Skeletal muscle cell (primary cell): ENCODE measurements at regions not wholly inside any gene's neighbourhood (a gene's known extent, or its start where the extent isn't known, plus 50 kb on each side); places are given as distances from the start of the nearest gene placed in this dataset.
"Not testable (repeated sequence)": the region's sequence is repeated elsewhere in the genome, so short reads cannot be mapped to it uniquely, and the experiment has no call there.

Source experiments
- DNase-seq: peaks from one replicate; pipeline ENCODE4 v3.0.0-alpha.2; 2010; ENCODE audit warnings: low read depth
- H3K4me3 ChIP-seq: 2 replicates; pipeline ENCODE4 v1.5.1; 2011; ENCODE audit warnings: low read depth, mild to moderate bottlenecking, control low read depth, low read length, moderate library complexity

- DNase-seq = not testable (repeated sequence)
These were observed 333.0 kb downstream of the OR4F29 start for GRCh38 chr1:118440-118839.

GRCh38 chr1:115534-115933, 335.9 kb downstream of the OR4F29 start:
- DNase-seq, H3K4me3 ChIP-seq: not testable (repeated sequence)

More at GRCh38 chr1:118440-118839, 333.0 kb downstream of the OR4F29 start:
- not testable (repeated sequence) for H3K4me3 ChIP-seq

DNA sequence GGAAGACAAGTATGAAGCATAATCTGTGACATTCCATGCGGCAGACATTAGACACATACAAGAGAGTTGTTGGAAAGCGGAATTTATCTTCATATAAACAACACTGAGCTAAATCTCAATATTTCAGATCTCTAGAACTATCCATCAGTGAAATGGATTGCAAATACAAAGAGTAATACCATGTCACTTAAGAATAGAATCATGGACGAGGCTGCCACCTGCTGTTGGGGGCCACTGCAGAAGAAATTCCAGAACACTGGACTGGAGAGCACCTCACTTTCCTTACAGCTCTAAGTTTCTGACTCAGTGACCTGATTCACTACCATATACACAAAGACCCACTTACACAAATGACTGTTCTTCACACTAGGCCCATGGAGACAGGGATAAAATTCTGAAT, 346.7 kb downstream of the OR4F29 start:
- DNase-seq, H3K4me3 ChIP-seq: not testable (repeated sequence)

DNA sequence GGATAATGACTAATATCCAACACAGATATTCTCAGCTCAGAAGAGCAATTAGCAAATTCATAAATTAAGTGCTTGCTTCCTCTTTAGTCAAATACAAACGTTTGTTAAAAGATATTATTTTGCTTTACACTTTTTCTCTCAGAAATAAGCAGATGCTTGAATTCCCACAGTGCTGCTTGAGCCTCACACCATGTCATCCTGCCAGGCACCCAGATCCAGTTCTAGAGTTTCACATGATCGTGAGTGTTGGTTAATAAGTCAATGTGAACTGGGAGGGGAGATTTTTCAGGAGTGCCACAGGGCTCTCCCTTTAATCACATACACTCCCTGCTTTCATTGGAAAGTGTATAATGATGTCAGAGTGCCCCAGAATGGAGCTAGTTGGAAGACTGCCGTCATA, 352.0 kb downstream of the OR4F29 start:
- not testable (repeated sequence) for DNase-seq, H3K4me3 ChIP-seq

GRCh38 chr1:98811-99210, 352.7 kb downstream of the OR4F29 start:
- DNase-seq = not testable (repeated sequence)

GRCh38 chr1:91279-91678, 360.2 kb downstream of the OR4F29 start:
- H3K4me3 ChIP-seq, DNase-seq: not testable (repeated sequence)

More at GRCh38 chr1:98811-99210, 352.7 kb downstream of the OR4F29 start:
- H3K4me3 ChIP-seq = not testable (repeated sequence)

GRCh38 chr1:88110-88509, 363.4 kb downstream of the OR4F29 start:
- not testable (repeated sequence) for DNase-seq, H3K4me3 ChIP-seq

GRCh38 chr1:79152-79551, 372.3 kb downstream of the OR4F29 start:
- not testable (repeated sequence) for DNase-seq, H3K4me3 ChIP-seq

DNA sequence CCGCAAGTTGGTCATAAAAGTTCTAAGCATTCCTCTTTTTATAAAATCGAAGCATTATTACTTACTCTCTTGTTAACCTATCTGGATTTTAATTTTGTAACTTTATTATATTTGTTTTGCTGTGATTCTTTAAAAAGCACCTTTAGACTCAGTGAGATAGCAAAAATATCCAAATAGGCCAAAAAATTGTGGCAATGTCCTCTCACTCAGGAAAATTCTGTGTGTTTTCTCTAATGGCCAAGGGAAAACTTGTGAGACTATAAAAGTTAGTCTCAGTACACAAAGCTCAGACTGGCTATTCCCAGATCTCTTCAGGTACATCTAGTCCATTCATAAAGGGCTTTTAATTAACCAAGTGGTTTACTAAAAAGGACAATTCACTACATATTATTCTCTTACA, 386.4 kb downstream of the OR4F29 start, which contains the start of gene OR4F5:
Gene OR4F5 (plus strand): TSS at position 301 of the 400 bp plus-strand sequence.
- not testable (repeated sequence) for DNase-seq, H3K4me3 ChIP-seq

DNA sequence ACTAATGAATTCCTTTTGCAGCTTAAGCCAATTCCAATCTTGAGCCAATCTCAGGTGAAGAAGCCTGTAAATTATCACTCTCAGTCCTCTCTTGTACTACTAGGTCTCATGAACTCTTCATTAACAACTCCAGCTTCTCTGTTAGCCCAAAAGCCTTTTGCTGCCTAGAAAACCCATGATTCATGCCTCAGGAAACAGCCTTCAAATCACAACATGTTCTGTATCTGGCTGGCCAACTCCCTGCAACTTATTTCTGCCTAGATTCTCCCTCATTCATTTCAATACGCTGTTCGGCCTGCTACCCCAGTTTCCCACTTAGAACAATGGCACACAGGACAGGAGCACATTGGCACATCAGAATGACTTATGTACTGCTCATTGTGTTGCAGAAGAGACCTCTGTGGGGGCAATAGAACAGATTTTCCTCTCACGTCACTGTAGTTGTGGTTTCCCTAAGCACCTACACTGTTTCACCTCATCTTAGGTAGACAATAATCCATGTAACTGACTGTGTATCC, 395.4 kb downstream of the OR4F29 start:
- DNase-seq, H3K4me3 ChIP-seq: not testable (repeated sequence)

DNA sequence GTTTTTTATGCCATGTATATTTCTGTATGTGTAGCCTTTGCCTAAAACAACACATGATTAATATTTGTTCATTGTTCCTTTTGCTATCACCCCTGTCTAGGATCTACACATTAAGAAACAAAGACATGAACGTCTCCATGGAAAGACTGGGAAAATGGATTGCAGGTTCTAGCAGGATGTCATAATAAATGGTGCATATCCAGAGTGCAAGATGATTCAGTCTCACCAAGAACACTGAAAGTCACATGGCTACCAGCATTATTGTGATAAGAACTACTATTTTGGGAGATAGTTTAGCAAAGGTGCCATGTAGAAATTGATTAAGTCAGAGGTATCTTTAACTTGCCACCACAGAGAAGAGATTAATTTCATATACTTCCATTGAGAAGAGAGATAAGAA, 398.3 kb downstream of the OR4F29 start:
- not testable (repeated sequence) for H3K4me3 ChIP-seq

GRCh38 chr1:41965-42466, 409.5 kb downstream of the OR4F29 start:
- H3K4me3 ChIP-seq = not testable (repeated sequence)

More for the DNA sequence above, 398.3 kb downstream of the OR4F29 start:
- not testable (repeated sequence) for DNase-seq

GRCh38 chr1:41197-41596, 410.3 kb downstream of the OR4F29 start:
- DNase-seq, H3K4me3 ChIP-seq: not testable (repeated sequence)

More at GRCh38 chr1:41965-42466, 409.5 kb downstream of the OR4F29 start:
- DNase-seq = not testable (repeated sequence)

- not testable (repeated sequence) for H3K4me3 ChIP-seq, DNase-seq
These were observed 422.3 kb downstream of the OR4F29 start for GRCh38 chr1:29183-29582.

DNA sequence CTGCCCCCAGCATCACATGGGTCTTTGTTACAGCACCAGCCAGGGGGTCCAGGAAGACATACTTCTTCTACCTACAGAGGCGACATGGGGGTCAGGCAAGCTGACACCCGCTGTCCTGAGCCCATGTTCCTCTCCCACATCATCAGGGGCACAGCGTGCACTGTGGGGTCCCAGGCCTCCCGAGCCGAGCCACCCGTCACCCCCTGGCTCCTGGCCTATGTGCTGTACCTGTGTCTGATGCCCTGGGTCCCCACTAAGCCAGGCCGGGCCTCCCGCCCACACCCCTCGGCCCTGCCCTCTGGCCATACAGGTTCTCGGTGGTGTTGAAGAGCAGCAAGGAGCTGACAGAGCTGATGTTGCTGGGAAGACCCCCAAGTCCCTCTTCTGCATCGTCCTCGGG, 434.2 kb downstream of the OR4F29 start:
- not testable (repeated sequence) for DNase-seq

GRCh38 chr1:16025-16424, 435.5 kb downstream of the OR4F29 start:
- not testable (repeated sequence) for H3K4me3 ChIP-seq, DNase-seq

More for the DNA sequence above, 434.2 kb downstream of the OR4F29 start:
- not testable (repeated sequence) for H3K4me3 ChIP-seq

GRCh38 chr1:9941-10717, 441.3 kb downstream of the OR4F29 start:
- not testable (repeated sequence) for H3K4me3 ChIP-seq, DNase-seq
